IMR-90 (cell line): ENCODE measurements at regions not wholly inside any gene's neighbourhood (a gene's known extent, or its start where the extent isn't known, plus 50 kb on each side); places are given as distances from the start of the nearest gene placed in this dataset.

ENCODE experiments used
- ATAC-seq: fragments of 200-7000 bp; cut with Tn5 transposase; 2 replicates; pipeline ENCODE4 v1.9.1; 2020; ENCODE audit warnings: low read depth, mild to moderate bottlenecking, moderate library complexity
- BruUV-seq: library from RNA; stranded (reverse); fragments of 400-500 nt; replicated peaks from 2 replicates; lab custom pipeline; 2021; lab: Mats Ljungman, UMichigan
- CTCF ChIA-PET: fragments of 300-600 bp; formaldehyde crosslinking; extraction: SDS; loops from one replicate; lab custom pipeline; 2021; ENCODE audit warnings: antibody characterized with exemption; lab: Yijun Ruan, JAX
- POLR2A ChIA-PET: fragments of 300-600 bp; sonication (Branson Sonifier 250); formaldehyde crosslinking; loops from one replicate; lab custom pipeline; 2022; ENCODE audit warnings: antibody characterized with exemption; ENCODE audit not compliant: unreplicated experiment; lab: Charles Lee
- DNase-seq: peaks from one replicate; pipeline ENCODE4 v3.0.0; 2013
- H2AFZ ChIP-seq: replicated peaks from 2 replicates; pipeline ENCODE3; 2013; ENCODE audit warnings: low read length, mild to moderate bottlenecking; ENCODE audit not compliant: poor library complexity
- H2AK5ac ChIP-seq: 2 replicates; pipeline ENCODE4 v1.6.1; 2013; ENCODE audit warnings: low read depth, low read length, inconsistent platforms
- H2AK9ac ChIP-seq: replicated peaks from 2 replicates; pipeline ENCODE3; 2013; ENCODE audit warnings: mild to moderate bottlenecking, low read depth, low read length, moderate library complexity; ENCODE audit not compliant: poor library complexity
- H2BK120ac ChIP-seq: 2 replicates; pipeline ENCODE4 v1.6.1; 2013; ENCODE audit warnings: low read depth, low read length, inconsistent platforms
- H2BK15ac ChIP-seq: 3 replicates; pipeline ENCODE4 v1.6.1; 2013; ENCODE audit warnings: low read depth, low read length, inconsistent platforms
- H2BK20ac ChIP-seq: 2 replicates; pipeline ENCODE4 v1.6.1; 2013; ENCODE audit warnings: low read depth, mild to moderate bottlenecking, inconsistent platforms, low read length, moderate library complexity
- H2BK5ac ChIP-seq: 2 replicates; pipeline ENCODE4 v1.6.1; 2013; ENCODE audit warnings: mild to moderate bottlenecking, low read depth, low read length, inconsistent platforms; ENCODE audit not compliant: poor library complexity, severe bottlenecking
- H3K14ac ChIP-seq: replicated peaks from 2 replicates; pipeline ENCODE4 v1.6.1; 2013; ENCODE audit warnings: low read depth, low read length, inconsistent platforms
- H3K18ac ChIP-seq: 2 replicates; pipeline ENCODE4 v1.6.1; 2013; ENCODE audit warnings: low read depth, low read length, control low read depth
- H3K23ac ChIP-seq: 2 replicates; pipeline ENCODE4 v1.6.1; 2013; ENCODE audit warnings: low read depth, low read length, inconsistent platforms
- H3K27ac ChIP-seq: 2 replicates; pipeline ENCODE4 v1.5.1; 2013; ENCODE audit warnings: mild to moderate bottlenecking, control low read depth, low read length; ENCODE audit not compliant: insufficient read depth
- H3K27me3 ChIP-seq: 2 replicates; pipeline ENCODE4 v1.6.1; 2013; ENCODE audit warnings: low read length; ENCODE audit not compliant: control insufficient read depth, insufficient read depth
- H3K36me3 ChIP-seq: 2 replicates; pipeline ENCODE4 v1.6.1; 2013; ENCODE audit warnings: low read length, mixed read lengths; ENCODE audit not compliant: control insufficient read depth, insufficient read depth
- H3K4ac ChIP-seq: 2 replicates; pipeline ENCODE4 v1.6.1; 2013; ENCODE audit warnings: low read depth, low read length, inconsistent platforms
- H3K4me1 ChIP-seq: 2 replicates; pipeline ENCODE4 v1.6.1; 2013; ENCODE audit warnings: low read length, mixed read lengths; ENCODE audit not compliant: control insufficient read depth, insufficient read depth
- H3K4me2 ChIP-seq: 2 replicates; pipeline ENCODE4 v1.6.1; 2013; ENCODE audit warnings: low read depth, mild to moderate bottlenecking, control low read depth, low read length, moderate library complexity
- H3K4me3 ChIP-seq: 2 replicates; pipeline ENCODE4 v1.5.1; 2013; ENCODE audit warnings: low read depth, mild to moderate bottlenecking, control low read depth, low read length, moderate library complexity; ENCODE audit not compliant: insufficient read depth
- H3K56ac ChIP-seq: 2 replicates; pipeline ENCODE4 v1.6.1; 2013; ENCODE audit warnings: low read length, inconsistent platforms; ENCODE audit not compliant: insufficient read depth; ENCODE audit errors: extremely low read depth
- H3K79me1 ChIP-seq, 2 experiments: 2 replicates each; pipeline ENCODE4 v1.6.1; 2013; ENCODE audit warnings: low read length in 2 of 2, inconsistent platforms in 1 of 2, low read depth in 1 of 2
- H3K9ac ChIP-seq: 2 replicates; pipeline ENCODE4 v1.6.1; 2013; ENCODE audit warnings: low read depth, low read length, control low read depth
- H3K9me1 ChIP-seq: 2 replicates; pipeline ENCODE4 v1.6.1; 2013; ENCODE audit warnings: low read length, inconsistent platforms; ENCODE audit not compliant: insufficient read depth
- H3K9me3 ChIP-seq: 2 replicates; pipeline ENCODE4 v1.6.1; 2013; ENCODE audit warnings: low read length; ENCODE audit not compliant: control insufficient read depth, insufficient read depth
- H4K20me1 ChIP-seq: 2 replicates; pipeline ENCODE4 v1.6.1; 2013; ENCODE audit warnings: low read length, inconsistent platforms; ENCODE audit not compliant: insufficient read depth
- H4K5ac ChIP-seq: 2 replicates; pipeline ENCODE4 v1.6.1; 2013; ENCODE audit warnings: mild to moderate bottlenecking, low read depth, low read length, control low read depth
- H4K8ac ChIP-seq, 2 experiments: 2 replicates each; pipeline ENCODE4 v1.6.1; 2013; ENCODE audit warnings: low read depth in 2 of 2, low read length in 2 of 2, control low read depth in 1 of 2, inconsistent platforms in 1 of 2
- H4K91ac ChIP-seq: 2 replicates; pipeline ENCODE4 v1.6.1; 2013; ENCODE audit warnings: low read depth, low read length, inconsistent platforms; ENCODE audit not compliant: insufficient read depth
- BHLHE40 ChIP-seq: fragments of 150-350 bp; IDR thresholded peaks from 2 replicates; pipeline ENCODE4 v1.6.1; 2016; ENCODE audit warnings: mild to moderate bottlenecking, low read depth, low read length
- CHD1 ChIP-seq: IDR thresholded peaks from 2 replicates; pipeline ENCODE4 v1.6.1; 2012; ENCODE audit warnings: low read depth, low read length, improper control_type of control experiment
- FOS ChIP-seq: fragments of 150-350 bp; IDR thresholded peaks from 2 replicates; pipeline ENCODE4 v1.6.1; 2016; ENCODE audit warnings: low read depth, low read length
- MAFK ChIP-seq: IDR thresholded peaks from 2 replicates; pipeline ENCODE4 v1.6.1; 2012; ENCODE audit warnings: low read depth, low read length, improper control_type of control experiment
- MAZ ChIP-seq: IDR thresholded peaks from 2 replicates; pipeline ENCODE4 v1.6.1; 2012; ENCODE audit warnings: low read depth, mild to moderate bottlenecking, low read length, improper control_type of control experiment, moderate library complexity, borderline replicate concordance
- POLR2A ChIP-seq: IDR thresholded peaks from 2 replicates; pipeline ENCODE4 v1.6.1; 2012; ENCODE audit warnings: mild to moderate bottlenecking, low read depth, low read length
- RAD21 ChIP-seq: IDR thresholded peaks from 2 replicates; pipeline ENCODE4 v1.6.1; 2012; ENCODE audit warnings: low read length, improper control_type of control experiment
- RCOR1 ChIP-seq: IDR thresholded peaks from 2 replicates; pipeline ENCODE4 v1.6.1; 2012; ENCODE audit warnings: mild to moderate bottlenecking, low read length, improper control_type of control experiment; ENCODE audit not compliant: insufficient replicate concordance
- RFX5 ChIP-seq: IDR thresholded peaks from 2 replicates; pipeline ENCODE4 v1.8.0; 2012; ENCODE audit warnings: low read depth, mild to moderate bottlenecking, low read length, moderate library complexity
- SMC3 ChIP-seq: fragments of 150-350 bp; IDR thresholded peaks from 2 replicates; pipeline ENCODE4 v1.6.1; 2016; ENCODE audit warnings: low read depth, mild to moderate bottlenecking, antibody characterized with exemption, low read length, moderate library complexity
- WGBS, 2 experiments: methylation state at CpG; one replicate each; pipeline versions ENCODE4 v1.1.5 to v1.1.7; 2013; ENCODE audit warnings: missing lambda C conversion rate in 2 of 2; ENCODE audit not compliant: insufficient read length in 1 of 2; ENCODE audit errors: extremely low coverage in 2 of 2; 5-methylcytosine and 5-hydroxymethylcytosine counted together
- dilution Hi-C: fragments of 300-500 bp; cut with HindIII; formaldehyde crosslinking; loops from one replicate; pipeline ENCODE4 v1.14.3; 2018; ENCODE audit warnings: low sequenced_read_pairs; ENCODE audit not compliant: unreplicated experiment
- in situ Hi-C: fragments of 300-500 bp; cut with MboI; formaldehyde crosslinking; loops from 3 replicates; pipeline ENCODE4 v1.14.3; 2019; ENCODE audit warnings: low sequenced_read_pairs, inconsistent platforms, mixed read lengths
- intact Hi-C: fragments of 100-400 bp; cut with micrococcal nuclease; formaldehyde crosslinking; loops from 2 replicates; pipeline ENCODE4 v1.10.0; 2022
- TF ChIP-seq, protein P1 (sequence below): conservative IDR thresholded peaks from 2 replicates; pipeline ENCODE4 v1.5.1; 2012; ENCODE audit warnings: mild to moderate bottlenecking, low read depth, low read length, improper control_type of control experiment
- TF ChIP-seq, protein P2 (sequence below): fragments of 150-350 bp; IDR thresholded peaks from 2 replicates; pipeline ENCODE4 v1.6.1; 2016; ENCODE audit warnings: low read depth, mild to moderate bottlenecking, low read length, moderate library complexity, borderline replicate concordance
- TF ChIP-seq, protein P3 (sequence below): fragments of 150-350 bp; IDR thresholded peaks from 2 replicates; pipeline ENCODE4 v1.6.1; 2017; ENCODE audit warnings: mild to moderate bottlenecking, antibody characterized with exemption, low read length, low read depth

DNA sequence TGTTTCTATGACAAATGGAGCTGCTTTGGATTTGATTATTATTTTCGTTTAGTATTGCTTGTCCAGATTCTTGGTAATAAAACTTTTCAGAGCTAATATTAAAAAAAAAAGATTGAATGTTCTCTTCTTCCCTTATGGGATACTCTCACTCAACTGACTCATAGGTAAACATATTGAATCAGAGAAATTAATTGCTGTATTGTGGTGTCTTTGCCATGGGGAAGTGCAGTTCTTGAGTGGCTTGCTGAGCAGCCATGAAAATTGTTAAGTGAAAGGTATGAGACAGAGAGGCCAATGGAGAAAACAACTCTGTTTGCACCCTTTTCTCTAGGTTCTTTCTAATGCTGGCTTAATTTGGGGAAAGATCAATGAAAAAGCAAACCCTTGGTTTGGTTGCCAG, 149.9 kb upstream of the HMHB1 start:
- H3K4ac ChIP-seq: no peak overlapping the region
- intact Hi-C loops: no loop called here
- POLR2A ChIA-PET: no interaction called here
- no peak overlapping the region for H4K5ac ChIP-seq
- no peak overlapping the region for H3K4me3 ChIP-seq
- no peaks in the 10 kb centered on the region for H4K20me1 ChIP-seq
- no peaks in the 10 kb centered on the region for H3K9me1 ChIP-seq
- no peak overlapping the region for H3K4me2 ChIP-seq
- no peak overlapping the region for H3K18ac ChIP-seq
- H2AK5ac ChIP-seq: no peak overlapping the region
- in situ Hi-C loops: no loop called here
- H2AK9ac ChIP-seq: no peak overlapping the region
- no peak overlapping the region for H3K56ac ChIP-seq
- TF ChIP-seq MAZ: no peak
- TF ChIP-seq CHD1: no peak
- TF ChIP-seq BHLHE40: no peak
- TF ChIP-seq, protein P1, sequence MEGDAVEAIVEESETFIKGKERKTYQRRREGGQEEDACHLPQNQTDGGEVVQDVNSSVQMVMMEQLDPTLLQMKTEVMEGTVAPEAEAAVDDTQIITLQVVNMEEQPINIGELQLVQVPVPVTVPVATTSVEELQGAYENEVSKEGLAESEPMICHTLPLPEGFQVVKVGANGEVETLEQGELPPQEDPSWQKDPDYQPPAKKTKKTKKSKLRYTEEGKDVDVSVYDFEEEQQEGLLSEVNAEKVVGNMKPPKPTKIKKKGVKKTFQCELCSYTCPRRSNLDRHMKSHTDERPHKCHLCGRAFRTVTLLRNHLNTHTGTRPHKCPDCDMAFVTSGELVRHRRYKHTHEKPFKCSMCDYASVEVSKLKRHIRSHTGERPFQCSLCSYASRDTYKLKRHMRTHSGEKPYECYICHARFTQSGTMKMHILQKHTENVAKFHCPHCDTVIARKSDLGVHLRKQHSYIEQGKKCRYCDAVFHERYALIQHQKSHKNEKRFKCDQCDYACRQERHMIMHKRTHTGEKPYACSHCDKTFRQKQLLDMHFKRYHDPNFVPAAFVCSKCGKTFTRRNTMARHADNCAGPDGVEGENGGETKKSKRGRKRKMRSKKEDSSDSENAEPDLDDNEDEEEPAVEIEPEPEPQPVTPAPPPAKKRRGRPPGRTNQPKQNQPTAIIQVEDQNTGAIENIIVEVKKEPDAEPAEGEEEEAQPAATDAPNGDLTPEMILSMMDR: no peak
- TF ChIP-seq RCOR1: no peak
- no peak for TF ChIP-seq RAD21
- TF ChIP-seq FOS: no peak
- no peak for TF ChIP-seq SMC3
- TF ChIP-seq, protein P2, sequence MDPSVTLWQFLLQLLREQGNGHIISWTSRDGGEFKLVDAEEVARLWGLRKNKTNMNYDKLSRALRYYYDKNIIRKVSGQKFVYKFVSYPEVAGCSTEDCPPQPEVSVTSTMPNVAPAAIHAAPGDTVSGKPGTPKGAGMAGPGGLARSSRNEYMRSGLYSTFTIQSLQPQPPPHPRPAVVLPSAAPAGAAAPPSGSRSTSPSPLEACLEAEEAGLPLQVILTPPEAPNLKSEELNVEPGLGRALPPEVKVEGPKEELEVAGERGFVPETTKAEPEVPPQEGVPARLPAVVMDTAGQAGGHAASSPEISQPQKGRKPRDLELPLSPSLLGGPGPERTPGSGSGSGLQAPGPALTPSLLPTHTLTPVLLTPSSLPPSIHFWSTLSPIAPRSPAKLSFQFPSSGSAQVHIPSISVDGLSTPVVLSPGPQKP: no peak
- TF ChIP-seq RFX5: no peak
- no peak for TF ChIP-seq MAFK
- no peak for TF ChIP-seq POLR2A
- TF ChIP-seq, protein P3, sequence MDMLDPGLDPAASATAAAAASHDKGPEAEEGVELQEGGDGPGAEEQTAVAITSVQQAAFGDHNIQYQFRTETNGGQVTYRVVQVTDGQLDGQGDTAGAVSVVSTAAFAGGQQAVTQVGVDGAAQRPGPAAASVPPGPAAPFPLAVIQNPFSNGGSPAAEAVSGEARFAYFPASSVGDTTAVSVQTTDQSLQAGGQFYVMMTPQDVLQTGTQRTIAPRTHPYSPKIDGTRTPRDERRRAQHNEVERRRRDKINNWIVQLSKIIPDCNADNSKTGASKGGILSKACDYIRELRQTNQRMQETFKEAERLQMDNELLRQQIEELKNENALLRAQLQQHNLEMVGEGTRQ: no peak
- no peaks in the 10 kb centered on the region for H3K27me3 ChIP-seq
- H3K23ac ChIP-seq: no peak overlapping the region
- ATAC-seq (no peak), DNase-seq (peak; percentile 19)
- no CpG with 5 or more reads among the region's 1 CpG for WGBS, 2 experiments
- no TSS peak for BruUV-seq
- H3K36me3 ChIP-seq: no peaks in the 10 kb centered on the region
- no peak overlapping the region for H2BK20ac ChIP-seq
- H4K8ac ChIP-seq: no peak overlapping the region
- H3K4me1 ChIP-seq: no peaks in the 10 kb centered on the region
- H2BK5ac ChIP-seq: no peak overlapping the region
- CTCF ChIA-PET: no interaction called here
- no peak overlapping the region for H2BK120ac ChIP-seq
- H2BK15ac ChIP-seq: no peak overlapping the region
- dilution Hi-C loops: no loop called here
- no peaks in the 10 kb centered on the region for H3K9me3 ChIP-seq
- H4K91ac ChIP-seq: no peak overlapping the region
- no peak overlapping the region for H3K9ac ChIP-seq
- H3K27ac ChIP-seq: no peak overlapping the region
- H3K79me1 ChIP-seq: no peaks in the 10 kb centered on the region
- H3K14ac ChIP-seq: no peak overlapping the region
- no peak overlapping the region for H2AFZ ChIP-seq
